ENCODE measurements at regions not wholly inside any gene's neighbourhood (a gene's known extent, or its start where the extent isn't known, plus 50 kb on each side); places are given as distances from the start of the nearest gene placed in this dataset.

DNA sequence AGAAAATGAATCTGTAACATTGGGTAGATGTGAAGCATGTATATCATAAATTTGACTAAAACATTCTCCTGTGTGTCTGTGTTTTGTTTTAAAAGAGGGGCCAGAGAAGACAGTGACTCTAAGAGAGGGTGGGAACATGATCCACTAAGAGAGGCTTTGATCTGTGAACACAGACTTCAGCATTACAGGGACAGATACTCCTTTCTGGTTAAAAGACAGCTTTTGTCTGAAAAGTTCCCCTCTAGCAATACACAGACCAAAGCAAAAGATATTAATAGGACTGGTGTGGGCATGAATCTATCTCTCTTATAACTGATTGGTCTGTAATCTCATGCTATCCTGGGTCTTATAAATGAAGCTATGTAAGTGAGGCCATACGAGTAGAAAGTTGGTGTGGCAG, 150.9 kb downstream of the NUDT12 start:
- DNase-seq (no peak), ATAC-seq (no peak)
- Histone ChIP-seq H3K36me3 (no peaks in the 10 kb centered on the region), H3K4me1 (no peaks in the 10 kb centered on the region), H3K27me3 (no peaks in the 10 kb centered on the region), H3K9me3 (no peaks in the 10 kb centered on the region), H3K27ac (no peak overlapping the region), H3K4me3 (no peak overlapping the region)
- intact Hi-C loops (cut with DNase I), result no loop called here
- no peak for TF ChIP-seq CTCF (IDR thresholded peaks at IDR 0.05)

DNA sequence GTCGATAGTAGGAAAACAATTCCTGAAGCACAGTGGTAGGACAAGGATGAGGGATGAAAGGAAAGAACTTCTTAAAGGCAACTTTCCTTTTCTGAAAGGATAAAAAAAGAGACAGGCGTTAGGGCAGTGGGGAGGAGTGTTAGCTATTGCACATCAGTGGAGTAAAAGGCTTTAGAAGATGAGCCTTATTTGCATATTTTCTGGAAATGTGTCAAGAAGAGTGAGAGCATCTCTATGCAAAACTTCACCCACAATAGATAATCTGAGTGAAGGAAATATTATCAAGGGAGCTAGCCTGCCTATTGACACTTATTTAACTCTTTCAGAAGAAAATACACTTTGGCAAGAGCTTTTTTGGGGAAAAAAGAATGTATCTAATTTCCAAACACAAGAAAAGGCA, 151.6 kb downstream of the MACIR start:
- Histone ChIP-seq H3K4me3 (no peak overlapping the region), H3K27me3 (no peaks in the 10 kb centered on the region), H3K9me3 (no peaks in the 10 kb centered on the region), H3K27ac (no peak overlapping the region), H3K4me1 (no peaks in the 10 kb centered on the region), H3K36me3 (no peaks in the 10 kb centered on the region)
- ATAC-seq, result no peak
- no peak for DNase-seq
- intact Hi-C loops (cut with DNase I), result no loop called here
- no peak for TF ChIP-seq CTCF (IDR thresholded peaks at IDR 0.05)

DNA sequence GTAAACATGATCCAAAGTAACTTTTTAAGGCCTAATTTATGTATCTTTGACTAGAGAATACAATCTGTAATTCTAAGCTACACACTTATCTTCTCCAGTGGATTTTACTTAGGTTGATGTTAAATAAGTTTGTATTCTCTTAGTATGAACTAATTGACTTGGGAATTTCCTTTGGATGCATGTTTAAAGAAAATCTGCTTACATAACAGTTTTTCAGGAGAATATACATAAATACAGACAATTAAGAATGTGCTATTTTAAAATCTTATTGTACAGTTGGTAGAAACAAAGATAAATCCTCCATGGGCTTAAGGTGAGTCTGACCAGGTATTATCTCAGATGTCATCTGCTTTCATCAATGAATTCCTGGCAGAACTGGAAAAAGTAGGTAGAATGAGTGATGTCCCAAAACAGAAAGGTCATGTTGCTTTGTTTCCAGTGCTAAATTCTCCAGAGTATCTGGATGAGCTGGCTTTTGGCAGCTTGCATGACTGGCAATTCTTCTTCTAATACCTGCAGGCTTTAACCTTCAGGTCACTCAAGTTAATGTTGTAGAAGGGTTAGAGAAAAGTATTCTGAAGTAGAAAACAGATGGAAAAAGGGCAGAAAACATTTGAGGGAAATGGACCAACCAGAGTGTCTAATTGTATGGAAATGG, 150.6 kb downstream of the MACIR start:
- Histone ChIP-seq H3K4me1 (no peaks in the 10 kb centered on the region), H3K27me3 (no peaks in the 10 kb centered on the region), H3K4me3 (no peak overlapping the region), H3K27ac (no peak overlapping the region), H3K9me3 (no peaks in the 10 kb centered on the region), H3K36me3 (no peaks in the 10 kb centered on the region)
- intact Hi-C loops (cut with DNase I), result no loop called here
- ATAC-seq (no peak), DNase-seq (no peak)
- TF ChIP-seq CTCF (IDR thresholded peaks at IDR 0.05), result no peak

DNA sequence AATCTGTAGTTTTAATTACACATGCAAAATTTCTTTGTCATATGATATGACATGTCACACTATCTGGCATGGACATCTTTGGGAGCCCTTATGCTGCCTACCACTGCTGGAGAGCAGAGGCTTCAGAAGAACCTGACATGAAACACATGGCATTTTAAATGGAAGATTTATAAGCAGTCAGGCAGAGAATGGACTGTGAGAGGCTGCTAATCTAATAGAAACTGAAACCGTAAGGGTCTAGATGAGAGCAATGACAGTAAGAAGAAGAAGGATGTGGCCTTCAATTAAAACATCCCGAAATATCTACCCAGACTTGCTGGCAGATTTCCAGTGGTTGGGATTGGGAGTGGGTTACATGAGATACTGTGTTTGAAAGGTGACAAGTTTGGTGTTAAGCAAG, 149.8 kb downstream of the MACIR start:
- ATAC-seq, result no peak
- intact Hi-C loops (cut with DNase I), result no loop called here
- no peak for DNase-seq
- no peak overlapping the region for H3K4me3 ChIP-seq
- no peaks in the 10 kb centered on the region for H3K36me3 ChIP-seq
- H3K27ac ChIP-seq, result no peak overlapping the region
- H3K27me3 ChIP-seq, result no peaks in the 10 kb centered on the region
- no peaks in the 10 kb centered on the region for H3K4me1 ChIP-seq
- H3K9me3 ChIP-seq, result no peaks in the 10 kb centered on the region
- TF ChIP-seq CTCF (IDR thresholded peaks at IDR 0.05), result no peak

DNA sequence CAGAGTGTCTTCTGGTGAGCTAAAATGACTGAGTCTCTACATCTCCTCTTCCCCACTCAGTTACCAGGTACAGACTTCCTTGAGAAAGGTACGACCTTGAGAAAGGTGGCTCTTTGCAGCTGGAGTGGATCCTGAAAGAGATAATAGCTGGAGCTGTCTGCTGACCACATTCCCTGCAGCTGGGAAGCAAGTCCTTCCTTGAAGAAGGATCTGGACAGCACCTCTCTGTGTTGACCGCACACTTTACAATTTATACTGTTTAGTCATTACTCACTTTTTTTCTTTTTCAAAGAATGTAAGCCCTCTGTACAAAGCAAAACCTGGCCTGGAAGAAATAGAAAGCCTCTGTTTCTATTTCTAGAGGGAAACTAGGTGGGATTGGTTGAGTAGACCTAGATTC, 148.8 kb downstream of the MACIR start:
- Histone ChIP-seq H3K4me1 (no peaks in the 10 kb centered on the region), H3K36me3 (no peaks in the 10 kb centered on the region), H3K9me3 (no peaks in the 10 kb centered on the region), H3K4me3 (no peak overlapping the region), H3K27me3 (no peaks in the 10 kb centered on the region), H3K27ac (no peak overlapping the region)
- ATAC-seq, result no peak
- no peak for DNase-seq
- intact Hi-C loops (cut with DNase I), result no loop called here
- no peak for TF ChIP-seq CTCF (IDR thresholded peaks at IDR 0.05)

Data from left lung (tissue), 4 donors.